HUES64 (cell line): ENCODE measurements at regions not wholly inside any gene's neighbourhood (a gene's known extent, or its start where the extent isn't known, plus 50 kb on each side); places are given as distances from the start of the nearest gene placed in this dataset.

ENCODE experiments used
- H3K27ac ChIP-seq: 2 replicates; pipeline ENCODE4 v1.7.0; 2013; ENCODE audit warnings: low read depth, low read length, inconsistent platforms
- H3K27me3 ChIP-seq: 2 replicates; pipeline ENCODE4 v1.6.1; 2013; ENCODE audit warnings: mild to moderate bottlenecking, low read length; ENCODE audit not compliant: insufficient read depth
- H3K36me3 ChIP-seq: 2 replicates; pipeline ENCODE4 v1.6.1; 2013; ENCODE audit warnings: mild to moderate bottlenecking, low read length; ENCODE audit not compliant: insufficient read depth
- H3K4me1 ChIP-seq: 2 replicates; pipeline ENCODE4 v1.6.1; 2013; ENCODE audit warnings: mild to moderate bottlenecking, low read length, moderate library complexity; ENCODE audit not compliant: insufficient read depth
- H3K4me3 ChIP-seq: 2 replicates; pipeline ENCODE4 v1.5.1; 2013; ENCODE audit warnings: mild to moderate bottlenecking, low read length, moderate library complexity
- H3K9ac ChIP-seq: 2 replicates; pipeline ENCODE4 v1.6.1; 2013; ENCODE audit warnings: mild to moderate bottlenecking, low read depth, low read length
- H3K9me3 ChIP-seq: 2 replicates; pipeline ENCODE4 v1.6.1; 2013; ENCODE audit warnings: low read depth, low read length; ENCODE audit not compliant: insufficient read depth
- WGBS: fragments of 150-250, 120-280 bp; methylation state at CpG from one replicate; pipeline ENCODE4 v1.1.7; 2013; ENCODE audit warnings: missing lambda C conversion rate; 5-methylcytosine and 5-hydroxymethylcytosine counted together

GRCh38 chr2:11030909-11031308 is 119.2 kb downstream of the KCNF1 start:
- Histone ChIP-seq H3K27me3 (no peaks in the 10 kb centered on the region), H3K4me3 (no peak overlapping the region), H3K27ac (no peak overlapping the region), H3K36me3 (no peaks in the 10 kb centered on the region), H3K9me3 (peaks cover 9% of the 10 kb centered on the region; the same call in 1 of the 2 replicates), H3K9ac (no peak overlapping the region), H3K4me1 (no peaks in the 10 kb centered on the region)
- 87% methylated on average over 3 of the region's 4 CpGs for WGBS

- 92% methylated on average over 1 of the region's 1 CpG for WGBS
- Histone ChIP-seq H3K9ac (no peak overlapping the region), H3K27ac (no peak overlapping the region), H3K36me3 (no peaks in the 10 kb centered on the region), H3K9me3 (peaks cover 9% of the 10 kb centered on the region; the same call in 1 of the 2 replicates), H3K4me1 (no peaks in the 10 kb centered on the region), H3K27me3 (no peaks in the 10 kb centered on the region), H3K4me3 (no peak overlapping the region)
These were observed 120.1 kb downstream of the KCNF1 start for GRCh38 chr2:11031876-11032275.

- 94% methylated on average over 2 of the region's 2 CpGs for WGBS
- H3K4me1 ChIP-seq, result no peaks in the 10 kb centered on the region
- no peak overlapping the region for H3K4me3 ChIP-seq
- no peaks in the 10 kb centered on the region for H3K27me3 ChIP-seq
- H3K27ac ChIP-seq, result no peak overlapping the region
- no peak overlapping the region for H3K9ac ChIP-seq
- H3K9me3 ChIP-seq, result peaks cover 11% of the 10 kb centered on the region; the same call in 1 of the 2 replicates
- no peaks in the 10 kb centered on the region for H3K36me3 ChIP-seq
These were observed 120.7 kb downstream of the KCNF1 start for GRCh38 chr2:11032396-11032795.

DNA sequence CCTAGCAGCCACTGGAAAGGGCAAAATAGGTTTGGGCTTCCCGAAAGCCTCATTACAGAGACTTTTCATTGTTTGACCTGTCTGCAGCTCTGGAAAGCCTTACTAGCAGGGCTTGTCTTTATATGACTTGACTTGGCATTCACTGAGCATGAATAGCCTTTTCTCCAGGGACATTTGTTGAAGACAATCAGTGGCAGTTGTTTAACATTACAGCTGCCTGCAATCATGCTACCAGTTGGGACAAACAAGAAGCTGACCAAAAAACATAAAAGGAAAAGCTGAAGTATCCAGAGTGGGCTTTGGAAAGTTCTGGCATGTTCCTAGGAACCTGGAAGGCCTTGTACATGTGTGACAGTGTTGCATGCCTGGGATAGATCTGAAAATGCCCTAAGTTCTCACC is 121.4 kb downstream of the KCNF1 start:
- Histone ChIP-seq H3K9ac (no peak overlapping the region), H3K27me3 (no peaks in the 10 kb centered on the region), H3K4me3 (no peak overlapping the region), H3K4me1 (no peaks in the 10 kb centered on the region), H3K9me3 (peaks cover 14% of the 10 kb centered on the region; the same call in 1 of the 2 replicates), H3K27ac (no peak overlapping the region), H3K36me3 (no peaks in the 10 kb centered on the region)
- 92% methylated on average over 1 of the region's 1 CpG for WGBS

GRCh38 chr2:11038641-11039040 is 116.6 kb upstream of the SLC66A3 start:
- WGBS, result 87% methylated on average over 1 of the region's 1 CpG
- no peak overlapping the region for H3K27ac ChIP-seq
- H3K36me3 ChIP-seq, result no peaks in the 10 kb centered on the region
- peaks cover 24% of the 10 kb centered on the region; the same call in 1 of the 2 replicates for H3K9me3 ChIP-seq
- H3K4me3 ChIP-seq, result no peak overlapping the region
- H3K27me3 ChIP-seq, result no peaks in the 10 kb centered on the region
- peaks cover 6% of the 10 kb centered on the region for H3K4me1 ChIP-seq
- no peak overlapping the region for H3K9ac ChIP-seq

- Histone ChIP-seq H3K27ac (no peak overlapping the region), H3K9ac (no peak overlapping the region), H3K36me3 (no peaks in the 10 kb centered on the region), H3K27me3 (no peaks in the 10 kb centered on the region), H3K9me3 (peaks cover 23% of the 10 kb centered on the region; the same call in 1 of the 2 replicates), H3K4me3 (no peak overlapping the region), H3K4me1 (peaks cover 6% of the 10 kb centered on the region)
- WGBS, result 91% methylated on average over 1 of the region's 1 CpG
These were observed 114.3 kb upstream of the SLC66A3 start for GRCh38 chr2:11040992-11041391.

GRCh38 chr2:11042841-11043240 is 112.4 kb upstream of the SLC66A3 start:
- peaks cover 6% of the 10 kb centered on the region for H3K4me1 ChIP-seq
- no peaks in the 10 kb centered on the region for H3K36me3 ChIP-seq
- H3K27ac ChIP-seq, result no peak overlapping the region
- H3K27me3 ChIP-seq, result no peaks in the 10 kb centered on the region
- H3K9me3 ChIP-seq, result peaks cover 20% of the 10 kb centered on the region; the same call in 1 of the 2 replicates
- H3K9ac ChIP-seq, result no peak overlapping the region
- 90% methylated on average over 6 of the region's 8 CpGs for WGBS
- no peak overlapping the region for H3K4me3 ChIP-seq

DNA sequence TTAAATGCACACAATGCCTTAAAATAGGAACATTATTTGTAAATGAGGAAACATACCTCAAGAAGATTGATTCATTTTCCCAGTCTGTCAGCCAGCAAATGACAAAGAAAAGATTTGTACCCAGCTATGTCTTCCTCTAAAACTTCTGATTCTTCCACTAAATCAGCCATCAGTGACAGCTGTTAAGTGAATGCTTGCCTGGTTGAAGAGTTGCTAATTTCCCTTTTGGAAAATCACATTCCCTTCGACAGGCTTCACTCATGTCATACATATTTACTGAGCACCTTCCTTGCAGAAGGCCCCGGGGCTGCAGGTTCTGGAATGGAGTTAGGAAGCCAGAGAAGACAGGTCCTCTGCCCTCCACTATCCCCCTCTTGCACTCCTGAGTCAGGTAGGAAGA is 112.0 kb upstream of the SLC66A3 start:
- no peaks in the 10 kb centered on the region for H3K36me3 ChIP-seq
- no peak overlapping the region for H3K27ac ChIP-seq
- WGBS, result 88% methylated on average over 1 of the region's 2 CpGs
- H3K9me3 ChIP-seq, result peaks cover 17% of the 10 kb centered on the region; the same call in 1 of the 2 replicates
- H3K4me3 ChIP-seq, result no peak overlapping the region
- H3K27me3 ChIP-seq, result no peaks in the 10 kb centered on the region
- peaks cover 6% of the 10 kb centered on the region for H3K4me1 ChIP-seq
- no peak overlapping the region for H3K9ac ChIP-seq

DNA sequence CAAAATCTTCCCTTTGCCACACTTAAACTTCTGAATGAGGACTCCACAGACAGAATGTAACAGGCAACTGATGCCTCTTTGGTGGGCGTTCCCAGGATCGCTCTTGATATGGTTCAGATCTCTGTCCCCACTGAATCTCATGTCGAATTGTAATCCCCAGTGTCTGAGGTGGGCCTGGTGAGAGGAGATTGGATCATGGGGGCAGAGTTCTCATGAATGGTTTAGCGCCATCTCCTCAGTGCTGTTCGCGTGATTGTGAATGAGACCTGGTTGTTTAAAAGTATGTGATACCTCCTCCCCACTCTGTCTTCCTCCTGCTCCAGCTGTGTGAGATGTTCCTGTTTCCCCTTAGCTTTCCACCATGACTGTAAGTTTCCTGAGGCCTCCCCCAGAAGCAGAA is 111.1 kb upstream of the SLC66A3 start:
- Histone ChIP-seq H3K27ac (no peak overlapping the region), H3K27me3 (no peaks in the 10 kb centered on the region), H3K4me1 (peaks cover 6% of the 10 kb centered on the region), H3K9me3 (peaks cover 8% of the 10 kb centered on the region; the same call in 1 of the 2 replicates), H3K36me3 (no peaks in the 10 kb centered on the region), H3K9ac (no peak overlapping the region), H3K4me3 (no peak overlapping the region)
- WGBS, result 84% methylated on average over 4 of the region's 6 CpGs

DNA sequence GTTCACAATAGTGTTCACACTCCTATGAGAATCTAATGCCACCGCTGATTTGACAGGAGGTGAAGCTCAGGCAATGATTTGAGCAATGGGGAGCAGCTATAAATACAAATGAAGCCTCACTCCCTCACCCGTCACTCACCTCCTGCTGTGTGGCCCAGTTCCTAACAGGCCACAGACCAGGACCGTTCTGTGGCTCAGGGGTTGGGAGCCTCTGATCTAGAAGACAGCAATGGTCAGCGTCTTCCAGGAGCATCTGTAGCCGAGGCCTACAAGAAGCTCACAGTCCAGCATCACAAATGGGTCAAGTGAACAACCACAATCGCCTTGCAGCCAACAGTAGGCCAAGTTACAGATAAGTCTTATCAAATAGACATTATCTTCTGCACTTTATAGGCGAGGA is 110.0 kb upstream of the SLC66A3 start:
- Histone ChIP-seq H3K9me3 (0 out of 2 replicates have a peak, but pooled peaks cover 3% of the 10 kb centered on the region), H3K9ac (no peak overlapping the region), H3K36me3 (no peaks in the 10 kb centered on the region), H3K27me3 (no peaks in the 10 kb centered on the region), H3K27ac (no peak overlapping the region), H3K4me3 (no peak overlapping the region), H3K4me1 (peaks cover 5% of the 10 kb centered on the region)
- 92% methylated on average over 7 of the region's 7 CpGs for WGBS

- Histone ChIP-seq H3K9ac (no peak overlapping the region), H3K9me3 (0 out of 2 replicates have a peak, but pooled peaks cover 3% of the 10 kb centered on the region), H3K36me3 (no peaks in the 10 kb centered on the region), H3K27me3 (no peaks in the 10 kb centered on the region), H3K4me1 (no peaks in the 10 kb centered on the region), H3K27ac (no peak overlapping the region), H3K4me3 (no peak overlapping the region)
- WGBS, result 91% methylated on average over 13 of the region's 14 CpGs
These were observed 106.8 kb upstream of the SLC66A3 start for GRCh38 chr2:11048335-11049008.
